ENCODE measurements at regions not wholly inside any gene's neighbourhood (a gene's known extent, or its start where the extent isn't known, plus 50 kb on each side); places are given as distances from the start of the nearest gene placed in this dataset.

GRCh38 chr5:159400476-159400875 is 70.2 kb upstream of the IL12B start:
- no peaks in the 10 kb centered on the region for H4K20me1 ChIP-seq (replicated peaks; ENCODE audit: control insufficient read depth, extremely low read depth, insufficient read depth, low read length)
- FAIRE-seq: no peak
- TF ChIP-seq JUN (IDR thresholded peaks at IDR 0.05; ENCODE audit: borderline replicate concordance, insufficient read depth, insufficient read length, low read depth): no peak
- TF ChIP-seq FOS (IDR thresholded peaks at IDR 0.05; ENCODE audit: borderline replicate concordance, insufficient read depth, low read length): no peak
- TF ChIP-seq GATA2 (IDR thresholded peaks at IDR 0.05; ENCODE audit: insufficient read depth, insufficient read length, low read depth, low read length): no peak
- TF ChIP-seq EZH2 (IDR thresholded peaks at IDR 0.05; ENCODE audit: borderline replicate concordance, low read depth, low read length, severe bottlenecking): no peak
- no peak for TF ChIP-seq POLR2AphosphoS5 (IDR thresholded peaks at IDR 0.05; ENCODE audit: insufficient read depth, low read depth, low read length)
- TF ChIP-seq POLR2A (IDR thresholded peaks at IDR 0.05; ENCODE audit: low read depth, low read length): no peak
- no peak for TF ChIP-seq MAX (IDR thresholded peaks at IDR 0.05; ENCODE audit: insufficient read depth, insufficient read length)
- TF ChIP-seq CTCF (IDR thresholded peaks at IDR 0.05; ENCODE audit: extremely low read depth in 1 of 2, insufficient read depth in 1 of 2, low read depth in 1 of 2, low read length in 2 of 2): no peak
- TF ChIP-seq MYC (IDR thresholded peaks at IDR 0.05; ENCODE audit: low read depth, low read length): no peak
- H3K4me1 ChIP-seq (ENCODE audit: control insufficient read depth, extremely low read depth, insufficient read depth, low read length): no peaks in the 10 kb centered on the region
- no peaks in the 10 kb centered on the region for H3K36me3 ChIP-seq (ENCODE audit: control insufficient read depth in 2 of 2, extremely low read depth in 1 of 2, insufficient read depth in 2 of 2, low read length in 2 of 2)
- no peak for DNase-seq (ENCODE audit: low read depth, low spot score)
- H3K9me1 ChIP-seq (replicated peaks; ENCODE audit: control insufficient read depth, extremely low read depth, insufficient read depth, low read length): no peaks in the 10 kb centered on the region
- H3K4me2 ChIP-seq (ENCODE audit: insufficient read depth, low read length): no peak overlapping the region
- no peak overlapping the region for H3K9ac ChIP-seq (replicated peaks; ENCODE audit: extremely low read depth, insufficient read depth, low read length)
- no peak overlapping the region for H2AFZ ChIP-seq (ENCODE audit: low read depth, low read length)
- no TSS peak for BruUV-seq (replicated peaks)
- ChIA-PET POLR2A (no interaction called here), CTCF (no interaction called here)
- no peaks in the 10 kb centered on the region for H3K79me2 ChIP-seq (ENCODE audit: control insufficient read depth, insufficient read depth, low read length)
- no peaks in the 10 kb centered on the region for H3K27me3 ChIP-seq (ENCODE audit: control insufficient read depth in 2 of 2, insufficient read depth in 2 of 2, low read length in 2 of 2)
- intact Hi-C loops (cut with micrococcal nuclease): no loop called here
- H3K27ac ChIP-seq (ENCODE audit: insufficient read depth, low read depth, low read length): no peak overlapping the region
- no peak overlapping the region for H3K4me3 ChIP-seq (replicated peaks in 1 of 3; ENCODE audit: insufficient read depth in 1 of 3, low read depth in 1 of 3, low read length in 3 of 3)
- dilution Hi-C loops (cut with MboI; ENCODE audit: extremely low pct_ligation_motif_present, low sequenced_read_pairs): no loop called here
- no peaks in the 10 kb centered on the region for H3K9me3 ChIP-seq (replicated peaks; ENCODE audit: control insufficient read depth, insufficient read depth, low read length)
